ENCODE measurements at regions not wholly inside any gene's neighbourhood (a gene's known extent, or its start where the extent isn't known, plus 50 kb on each side); places are given as distances from the start of the nearest gene placed in this dataset.

DNA sequence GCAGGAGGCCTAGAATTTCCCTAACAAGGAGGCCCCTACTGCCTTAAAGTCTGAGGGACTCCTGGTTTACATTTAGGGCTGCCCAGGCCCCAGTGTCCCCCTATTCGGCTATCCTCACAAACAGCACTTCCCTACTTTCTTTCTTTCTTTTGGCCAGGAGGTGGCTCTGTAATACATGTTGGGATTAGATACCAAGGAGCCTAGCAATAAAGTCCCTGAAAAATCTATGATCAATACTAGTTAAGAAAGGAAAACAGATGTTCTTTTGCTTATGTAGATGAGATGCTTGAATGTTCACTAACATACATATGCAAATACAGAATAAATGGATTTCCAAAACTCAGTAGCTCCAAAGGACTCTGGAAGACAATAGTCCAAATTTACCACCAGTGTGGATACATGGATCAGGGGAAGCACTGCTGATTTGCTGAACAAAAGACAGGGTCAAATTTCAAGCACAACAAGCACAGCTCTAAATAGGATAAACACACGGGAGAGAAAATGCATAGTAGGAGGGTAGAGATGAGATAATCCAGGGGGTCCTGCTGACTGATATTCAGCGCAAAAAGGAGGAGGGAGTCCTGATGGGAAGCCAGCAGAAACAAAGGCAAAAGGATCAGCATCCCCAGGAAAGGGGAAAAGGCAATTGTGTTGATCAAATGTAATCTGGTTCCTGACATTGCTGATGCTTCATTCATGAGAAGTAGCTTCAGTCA, 240.0 kb downstream of the NUF2 start:
- intact Hi-C loops (cut with DNase I) = loop anchor here in 4 of 10 donors (10.0 kb wide), 4 partner anchors 243 to 1513 kb away; no protein-coding TSS in a partner anchor
- no peaks in the 10 kb centered on the region for H3K4me1 ChIP-seq
- no peak overlapping the region for H3K4me3 ChIP-seq
- H3K27ac ChIP-seq = no peak overlapping the region
- peak in 2 of 4 donors; percentile 47 to 63 for ATAC-seq
- no peaks in the 10 kb centered on the region for H3K27me3 ChIP-seq
- H3K36me3 ChIP-seq = no peaks in the 10 kb centered on the region
- DNase-seq = no peak
- WGBS, 4 donors = 44 to 57% (median 47%) methylated on average over 3 of the region's 3 CpGs
- H3K9me3 ChIP-seq = peaks cover 0 to 3% (median 0%) of the 10 kb centered on the region in 12 donors
- peak in 11 of 12 donors; percentile 23 to 64 (median 46) for TF ChIP-seq CTCF (IDR thresholded peaks at IDR 0.05)
- no peak for TF ChIP-seq POLR2A (IDR thresholded peaks at IDR 0.05)

DNA sequence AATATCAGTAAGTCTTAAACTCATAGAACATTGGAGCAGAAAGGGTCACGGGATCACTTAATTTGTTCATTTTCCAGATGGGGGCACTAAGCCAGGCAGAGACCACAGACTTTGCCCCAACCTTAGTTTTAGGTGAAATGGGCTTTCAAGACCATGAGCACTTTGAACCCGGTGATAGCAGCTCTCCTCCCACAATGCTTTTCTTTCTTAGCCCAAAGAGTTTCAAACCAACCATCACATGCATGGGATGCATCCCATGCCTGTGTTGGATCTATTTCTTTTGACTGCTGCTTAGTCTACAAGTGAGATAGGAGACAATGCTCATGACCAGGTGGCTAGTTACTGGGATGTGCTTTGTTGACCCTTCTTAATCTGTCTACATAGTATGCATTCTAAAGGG, 240.6 kb downstream of the NUF2 start:
- no peak overlapping the region for H3K27ac ChIP-seq
- no peaks in the 10 kb centered on the region for H3K27me3 ChIP-seq
- no peak overlapping the region for H3K4me3 ChIP-seq
- no peak for TF ChIP-seq CTCF (IDR thresholded peaks at IDR 0.05)
- TF ChIP-seq POLR2A (IDR thresholded peaks at IDR 0.05) = no peak
- no peak for DNase-seq
- no peaks in the 10 kb centered on the region for H3K36me3 ChIP-seq
- H3K4me1 ChIP-seq = no peaks in the 10 kb centered on the region
- H3K9me3 ChIP-seq = peaks cover 0 to 3% (median 0%) of the 10 kb centered on the region in 12 donors
- WGBS, 4 donors = 82 to 89% (median 88%) methylated on average over 2 of the region's 2 CpGs
- ATAC-seq = no peak
- intact Hi-C loops (cut with DNase I) = loop anchor here in 4 of 10 donors (10.0 kb wide), 4 partner anchors 242 to 1512 kb away; no protein-coding TSS in a partner anchor

DNA sequence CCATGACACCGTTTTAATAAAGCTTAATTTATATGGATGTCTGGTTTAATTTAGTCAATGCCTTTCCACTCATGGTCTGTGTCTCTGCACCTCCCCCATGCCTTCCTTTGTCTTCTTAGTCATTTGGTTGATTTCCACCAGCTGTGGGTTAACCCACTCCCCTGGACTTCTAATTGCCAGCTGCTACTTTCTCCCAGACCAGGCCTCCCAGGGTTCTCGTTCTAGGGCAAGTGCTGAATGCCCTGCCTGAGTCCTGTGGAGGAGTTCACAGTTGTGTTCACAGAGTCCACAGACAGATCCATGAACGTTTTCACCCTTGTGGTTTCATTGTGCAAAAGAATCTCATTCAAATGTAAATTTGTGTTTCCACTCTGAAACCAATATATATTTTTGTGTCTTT, 243.4 kb downstream of the NUF2 start:
- no peak overlapping the region for H3K4me3 ChIP-seq
- no peaks in the 10 kb centered on the region for H3K36me3 ChIP-seq
- TF ChIP-seq POLR2A (IDR thresholded peaks at IDR 0.05) = no peak
- no peak for TF ChIP-seq CTCF (IDR thresholded peaks at IDR 0.05)
- peaks cover 0 to 3% (median 0%) of the 10 kb centered on the region in 12 donors for H3K9me3 ChIP-seq
- intact Hi-C loops (cut with DNase I) = loop anchor here in 4 of 10 donors (10.0 kb wide), 4 partner anchors 240 to 1510 kb away; no protein-coding TSS in a partner anchor
- ATAC-seq (no peak), DNase-seq (no peak)
- 61 to 77% (median 68%) methylated on average over 3 of the region's 3 CpGs for WGBS, 4 donors
- H3K4me1 ChIP-seq = no peaks in the 10 kb centered on the region
- H3K27me3 ChIP-seq = no peaks in the 10 kb centered on the region
- H3K27ac ChIP-seq = no peak overlapping the region

- Histone ChIP-seq H3K36me3 (no peaks in the 10 kb centered on the region), H3K4me3 (no peak overlapping the region), H3K4me1 (no peaks in the 10 kb centered on the region), H3K9me3 (no peaks in the 10 kb centered on the region), H3K27me3 (no peaks in the 10 kb centered on the region), H3K27ac (no peak overlapping the region)
- WGBS, 4 donors = 69 to 75% (median 73%) methylated on average over 4 of the region's 4 CpGs
- intact Hi-C loops (cut with DNase I) = no loop called here
- no peak for ATAC-seq
- TF ChIP-seq POLR2A (IDR thresholded peaks at IDR 0.05) = no peak
- no peak for TF ChIP-seq CTCF (IDR thresholded peaks at IDR 0.05)
- no peak for DNase-seq
These were observed 248.3 kb downstream of the NUF2 start for GRCh38 chr1:163570071-163570470.

All from heart left ventricle (tissue), 16 donors.